HFF-Myc (cell line): ENCODE measurements at regions not wholly inside any gene's neighbourhood (a gene's known extent, or its start where the extent isn't known, plus 50 kb on each side); places are given as distances from the start of the nearest gene placed in this dataset.

Source experiments
- DNase-seq: peaks from one replicate; pipeline ENCODE4 v3.0.0-alpha.2; 2011; ENCODE audit warnings: low read depth; ENCODE audit errors: extremely low read depth
- H3K4me3 ChIP-seq: replicated peaks from 2 replicates; pipeline ENCODE4 v1.5.1; 2011; ENCODE audit warnings: low read depth, mild to moderate bottlenecking, control low read depth, low read length
- TF ChIP-seq, protein P1 (sequence below): IDR thresholded peaks from 2 replicates; pipeline ENCODE4 v1.5.1; 2012; ENCODE audit warnings: mild to moderate bottlenecking, low read depth, low read length, control low read depth; ENCODE audit errors: missing control alignments

DNA sequence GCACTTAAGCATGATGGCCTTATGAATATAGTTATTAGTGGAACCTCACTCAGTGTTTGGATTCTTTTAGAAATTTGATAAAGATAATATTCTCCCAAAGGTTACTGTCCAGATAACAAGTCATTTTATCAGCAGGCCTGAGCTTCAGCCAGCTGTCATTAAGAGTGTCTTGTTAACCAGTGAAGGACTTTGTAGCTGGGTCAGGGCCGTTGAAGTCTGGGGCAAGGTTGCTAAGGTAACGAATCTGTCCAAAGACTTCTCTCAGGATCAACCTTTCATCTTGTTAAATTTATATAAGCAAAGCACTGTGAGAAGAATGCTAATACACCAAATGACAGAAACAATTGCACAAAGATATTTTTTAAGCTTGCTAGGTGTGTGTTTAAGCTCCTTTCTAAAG, 271.3 kb upstream of the TMPO start:
- H3K4me3 ChIP-seq, result no peak overlapping the region
- TF ChIP-seq, protein P1, sequence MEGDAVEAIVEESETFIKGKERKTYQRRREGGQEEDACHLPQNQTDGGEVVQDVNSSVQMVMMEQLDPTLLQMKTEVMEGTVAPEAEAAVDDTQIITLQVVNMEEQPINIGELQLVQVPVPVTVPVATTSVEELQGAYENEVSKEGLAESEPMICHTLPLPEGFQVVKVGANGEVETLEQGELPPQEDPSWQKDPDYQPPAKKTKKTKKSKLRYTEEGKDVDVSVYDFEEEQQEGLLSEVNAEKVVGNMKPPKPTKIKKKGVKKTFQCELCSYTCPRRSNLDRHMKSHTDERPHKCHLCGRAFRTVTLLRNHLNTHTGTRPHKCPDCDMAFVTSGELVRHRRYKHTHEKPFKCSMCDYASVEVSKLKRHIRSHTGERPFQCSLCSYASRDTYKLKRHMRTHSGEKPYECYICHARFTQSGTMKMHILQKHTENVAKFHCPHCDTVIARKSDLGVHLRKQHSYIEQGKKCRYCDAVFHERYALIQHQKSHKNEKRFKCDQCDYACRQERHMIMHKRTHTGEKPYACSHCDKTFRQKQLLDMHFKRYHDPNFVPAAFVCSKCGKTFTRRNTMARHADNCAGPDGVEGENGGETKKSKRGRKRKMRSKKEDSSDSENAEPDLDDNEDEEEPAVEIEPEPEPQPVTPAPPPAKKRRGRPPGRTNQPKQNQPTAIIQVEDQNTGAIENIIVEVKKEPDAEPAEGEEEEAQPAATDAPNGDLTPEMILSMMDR, result no peak
- no peak for DNase-seq

DNA sequence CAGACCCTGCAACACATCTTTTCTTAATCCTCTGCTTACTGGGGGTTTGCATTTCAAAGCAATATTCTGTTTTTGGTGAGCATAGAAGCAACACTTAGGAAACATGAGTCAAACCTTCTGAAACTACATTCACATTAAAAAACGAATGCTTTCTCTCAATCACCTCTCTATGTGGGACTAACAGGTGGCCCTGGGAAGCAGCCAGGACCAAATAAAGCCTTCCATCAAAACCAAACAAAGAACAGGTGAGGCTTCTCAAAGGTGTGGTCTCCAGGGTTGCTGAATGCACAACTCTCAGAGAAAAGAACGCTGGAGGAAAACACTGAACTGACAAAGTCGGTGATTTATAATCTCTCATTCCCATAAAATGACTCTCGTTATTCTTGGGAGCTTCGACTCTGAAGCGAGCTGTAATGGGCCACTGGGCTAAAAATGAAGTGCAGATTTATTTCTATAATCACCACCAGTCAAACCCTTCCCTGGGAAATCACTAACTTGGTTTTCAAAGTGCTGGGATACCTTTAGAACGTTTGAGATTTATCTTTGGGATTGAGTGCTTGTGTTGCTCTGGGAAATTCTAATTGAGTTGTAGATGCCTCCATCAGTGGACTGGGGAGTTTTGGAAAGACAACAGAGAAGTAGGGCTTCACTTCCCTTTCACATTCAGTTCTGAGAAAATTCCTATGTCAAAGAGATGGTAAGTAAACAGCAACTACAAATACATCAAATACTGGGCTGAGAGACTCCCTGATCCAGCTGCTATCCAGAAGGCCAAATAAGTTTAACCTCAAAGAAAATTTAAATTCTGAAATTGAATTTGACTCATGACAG, 262.0 kb upstream of the TMPO start:
- no peak for DNase-seq
- no peak overlapping the region for H3K4me3 ChIP-seq
- TF ChIP-seq, protein P1, result no peak

DNA sequence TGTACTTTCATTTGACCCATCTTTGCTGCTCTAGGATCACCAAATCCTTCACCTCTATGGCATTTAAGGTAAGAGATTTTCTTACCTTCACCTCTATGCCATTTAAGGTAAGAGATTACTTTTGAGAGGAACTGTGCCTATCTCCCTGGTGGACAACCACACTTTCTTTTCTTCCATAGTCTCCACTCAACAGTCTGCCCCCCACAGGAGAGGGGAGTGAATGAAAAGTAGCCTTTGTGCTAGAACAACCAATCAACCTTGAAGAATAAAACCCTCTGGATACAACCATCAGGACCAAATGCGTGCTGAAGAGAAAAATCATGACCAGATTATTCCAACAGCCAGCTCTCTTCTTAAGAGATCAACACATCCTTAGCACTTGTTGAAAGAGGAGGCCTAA, 258.6 kb upstream of the TMPO start:
- TF ChIP-seq, protein P1, result no peak
- DNase-seq, result no peak
- H3K4me3 ChIP-seq, result no peak overlapping the region

DNA sequence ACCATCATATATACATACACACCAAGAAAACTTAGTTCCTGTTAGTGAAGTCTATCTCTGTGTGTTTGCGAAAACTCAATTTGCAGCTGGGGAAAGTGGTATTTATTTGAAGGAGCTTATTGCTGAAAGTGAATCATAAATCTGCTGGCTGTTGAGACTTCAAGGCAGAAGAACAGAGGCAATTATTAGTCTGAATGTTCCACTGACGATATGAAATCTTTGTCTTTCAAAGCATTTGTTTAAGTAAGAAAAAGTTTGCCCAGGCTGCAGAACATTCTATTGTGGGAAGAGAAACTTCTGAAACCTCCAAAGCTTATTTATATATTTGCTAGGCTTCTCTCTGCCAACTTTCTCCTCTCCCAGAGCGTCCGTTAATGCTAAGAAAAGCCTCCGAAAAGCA, 255.7 kb upstream of the TMPO start:
- DNase-seq, result no peak

DNA sequence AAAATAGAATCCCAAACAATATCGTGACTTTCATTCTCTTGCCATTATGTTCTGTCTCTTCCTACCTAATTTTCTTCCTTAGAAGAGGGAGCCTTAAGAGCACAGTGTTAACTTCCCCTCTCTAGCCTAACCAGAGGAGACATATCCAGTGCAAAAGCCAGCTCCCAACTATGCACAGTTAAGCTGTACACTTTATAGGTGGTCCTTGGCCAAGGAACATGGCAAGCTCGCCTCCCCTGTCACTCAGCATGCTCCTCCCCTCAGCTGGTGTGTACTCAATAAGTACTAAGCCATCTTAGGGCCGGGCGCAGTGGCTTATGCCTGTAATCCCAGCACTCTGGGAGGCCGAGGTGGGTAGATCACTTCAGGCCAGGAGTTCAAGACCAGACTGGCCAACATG, 255.1 kb upstream of the TMPO start:
- TF ChIP-seq, protein P1, result no peak
- no peak overlapping the region for H3K4me3 ChIP-seq
- no peak for DNase-seq

More for the DNA sequence above, 255.7 kb upstream of the TMPO start:
- H3K4me3 ChIP-seq, result no peak overlapping the region
- TF ChIP-seq, protein P1, result no peak

DNA sequence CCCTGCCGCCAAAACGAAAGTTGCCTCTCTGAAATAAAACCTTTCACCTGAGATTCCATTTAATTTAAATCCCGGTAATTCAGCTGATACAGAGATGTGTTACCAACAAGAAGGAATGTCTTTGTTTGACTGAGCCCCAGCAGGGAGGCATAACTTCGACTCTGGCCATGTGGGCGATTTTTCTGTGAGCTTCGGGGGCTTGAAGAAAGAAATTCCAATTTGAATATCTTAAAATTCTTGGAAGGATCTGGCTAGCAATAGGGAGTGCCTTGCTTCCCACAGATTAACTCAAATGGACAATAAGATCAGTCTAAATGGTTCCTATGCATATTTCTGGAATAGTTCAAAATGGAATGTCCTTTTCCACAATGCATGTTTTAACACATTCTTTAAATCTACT, 252.5 kb upstream of the TMPO start:
- TF ChIP-seq, protein P1, result no peak
- DNase-seq, result no peak
- no peak overlapping the region for H3K4me3 ChIP-seq
